HG03432 (cell line): ENCODE measurements at regions not wholly inside any gene's neighbourhood (a gene's known extent, or its start where the extent isn't known, plus 50 kb on each side); places are given as distances from the start of the nearest gene placed in this dataset.

Experiments used
- ATAC-seq: cut with Tn5 transposase; IDR thresholded peaks from one replicate; pipeline ENCODE4 v1.9.1; 2021; ENCODE audit warnings: mild to moderate bottlenecking, moderate library complexity; ENCODE audit not compliant: unreplicated experiment

DNA sequence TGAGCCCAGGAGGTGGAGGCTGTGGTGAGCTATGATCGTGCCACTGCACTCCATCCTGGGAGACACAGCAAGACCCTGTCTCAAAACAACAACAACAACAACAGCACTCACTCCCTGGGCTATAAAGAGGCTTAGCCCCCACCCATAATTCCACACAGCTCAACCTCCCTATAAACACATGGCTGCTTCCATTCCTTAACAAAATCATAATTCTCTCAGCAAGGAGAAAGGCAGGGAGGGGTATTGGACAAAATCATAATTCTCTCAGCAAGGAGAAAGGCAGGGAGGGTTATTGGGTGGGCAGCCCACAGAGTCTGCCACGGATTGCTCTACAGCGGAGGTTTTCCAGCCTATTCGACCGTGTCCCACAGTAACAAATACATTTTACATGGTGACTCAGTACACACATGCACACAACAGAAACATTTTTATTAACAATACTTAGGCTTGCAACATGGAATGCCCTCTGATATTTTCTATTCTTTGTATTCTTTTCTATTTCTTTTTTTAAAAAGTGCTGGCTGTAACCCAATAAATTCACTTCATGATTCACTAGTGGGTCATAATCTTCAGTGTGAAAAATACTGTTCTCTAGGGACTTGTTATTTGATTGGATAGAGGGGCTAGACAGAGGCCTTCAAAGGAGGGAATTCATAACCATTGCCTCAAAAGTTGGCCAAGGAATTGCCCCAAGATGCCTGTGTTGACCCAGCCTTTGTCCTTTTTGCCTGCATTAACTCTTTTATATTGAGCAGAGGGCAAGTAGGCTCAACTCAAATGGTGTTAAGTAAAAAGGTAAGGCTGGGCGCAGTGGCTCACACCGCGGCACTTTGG lies 50.6 kb upstream of the ZMYND8 start:
- no peak for ATAC-seq

DNA sequence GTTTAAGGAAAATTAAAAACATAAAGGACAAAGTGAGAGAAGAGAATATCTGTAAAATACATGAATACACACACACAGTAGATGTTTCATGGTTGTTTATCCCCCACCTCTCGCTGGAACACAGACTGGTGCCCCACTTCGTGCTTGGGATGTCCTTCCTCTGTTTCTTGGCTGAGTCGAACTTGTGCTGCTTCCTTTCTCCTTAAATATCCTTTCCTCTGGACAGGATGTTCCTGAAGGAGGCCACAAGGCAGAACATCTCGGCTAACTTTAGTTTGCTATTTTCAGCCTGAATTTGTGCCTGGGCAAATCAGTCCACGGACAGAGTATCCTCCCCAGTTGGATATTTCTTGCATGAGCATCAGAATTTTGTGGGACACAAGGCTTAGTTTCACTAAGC lies 54.7 kb upstream of the ZMYND8 start:
- no peak for ATAC-seq

DNA sequence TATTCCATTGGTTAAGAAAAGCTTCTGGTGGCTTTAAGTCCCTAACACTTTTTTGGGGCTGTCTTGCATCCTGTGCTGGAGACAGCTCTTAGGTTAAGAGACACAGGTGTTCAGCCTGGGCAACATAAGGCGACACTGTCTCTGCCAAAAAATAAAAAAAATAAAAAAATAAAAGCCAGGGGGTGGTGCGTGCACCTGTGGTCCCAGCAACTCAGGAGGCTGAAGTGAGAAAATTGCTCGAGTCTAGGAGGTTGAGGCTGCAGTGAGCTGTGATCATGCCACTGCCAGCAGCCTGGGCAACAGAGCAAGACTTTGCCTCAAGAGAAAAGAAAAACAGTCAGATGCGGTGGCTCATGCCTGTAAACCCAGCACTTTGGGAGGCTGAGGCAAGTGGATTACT lies 55.6 kb upstream of the ZMYND8 start:
- ATAC-seq, result no peak

DNA sequence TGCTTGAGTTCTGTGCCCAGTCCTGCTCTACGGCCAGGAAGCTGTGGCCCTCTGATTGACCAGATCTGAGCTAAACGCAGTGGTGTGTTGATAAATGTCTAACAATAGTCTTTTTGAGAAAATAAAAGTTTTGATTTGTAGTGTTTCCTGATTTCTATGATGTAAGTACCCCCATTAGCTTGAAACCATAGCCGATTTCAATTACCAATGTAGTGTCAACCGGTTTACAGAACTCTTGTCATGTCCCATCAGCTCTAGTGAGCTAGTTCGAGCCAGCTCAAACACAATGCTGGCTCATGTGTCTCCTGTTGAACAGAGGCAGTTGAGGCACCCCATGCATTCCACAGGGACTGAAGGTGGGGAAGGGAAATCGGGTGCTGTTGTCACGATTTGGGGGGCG lies 56.7 kb upstream of the ZMYND8 start:
- no peak for ATAC-seq

DNA sequence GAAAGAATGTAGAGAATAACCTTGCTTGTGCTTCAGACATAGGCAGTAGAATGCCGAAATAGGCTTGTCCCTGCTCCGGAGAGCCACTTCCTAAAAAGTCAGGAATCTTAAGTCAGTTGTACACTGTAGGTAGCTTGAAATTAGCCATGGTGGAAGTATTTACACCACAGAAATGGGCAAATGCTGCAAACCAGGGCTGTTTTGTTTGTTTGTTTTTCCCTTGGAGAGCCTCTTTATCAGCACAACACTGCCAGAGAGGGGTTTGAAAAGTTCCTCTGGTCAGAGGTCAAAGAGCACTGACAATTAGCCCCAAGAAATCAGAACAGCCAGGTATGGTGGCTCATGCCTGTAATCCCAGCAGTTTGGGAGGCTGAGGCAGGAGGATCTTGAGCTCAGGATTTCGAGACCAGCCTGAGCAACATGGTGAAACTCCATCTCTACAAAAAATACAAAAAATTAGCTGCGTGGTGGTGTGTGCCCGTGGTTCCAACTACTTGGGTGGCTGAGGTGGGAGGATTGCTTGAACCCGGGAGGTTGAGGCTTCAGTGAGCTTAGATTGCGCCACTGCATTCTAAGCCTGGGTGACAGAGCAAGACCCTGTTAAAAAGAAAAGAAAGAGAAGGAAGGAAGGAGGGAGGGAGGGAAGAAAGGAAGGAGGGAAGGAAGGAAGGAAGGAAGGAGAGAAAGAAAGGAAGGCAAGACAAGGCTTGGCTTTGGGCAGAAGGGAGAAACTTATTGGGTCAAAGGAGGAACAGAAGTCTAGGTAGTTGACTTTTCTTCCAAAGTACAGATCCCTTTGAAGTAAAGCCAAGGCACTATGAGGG lies 61.0 kb upstream of the ZMYND8 start:
- no peak for ATAC-seq

DNA sequence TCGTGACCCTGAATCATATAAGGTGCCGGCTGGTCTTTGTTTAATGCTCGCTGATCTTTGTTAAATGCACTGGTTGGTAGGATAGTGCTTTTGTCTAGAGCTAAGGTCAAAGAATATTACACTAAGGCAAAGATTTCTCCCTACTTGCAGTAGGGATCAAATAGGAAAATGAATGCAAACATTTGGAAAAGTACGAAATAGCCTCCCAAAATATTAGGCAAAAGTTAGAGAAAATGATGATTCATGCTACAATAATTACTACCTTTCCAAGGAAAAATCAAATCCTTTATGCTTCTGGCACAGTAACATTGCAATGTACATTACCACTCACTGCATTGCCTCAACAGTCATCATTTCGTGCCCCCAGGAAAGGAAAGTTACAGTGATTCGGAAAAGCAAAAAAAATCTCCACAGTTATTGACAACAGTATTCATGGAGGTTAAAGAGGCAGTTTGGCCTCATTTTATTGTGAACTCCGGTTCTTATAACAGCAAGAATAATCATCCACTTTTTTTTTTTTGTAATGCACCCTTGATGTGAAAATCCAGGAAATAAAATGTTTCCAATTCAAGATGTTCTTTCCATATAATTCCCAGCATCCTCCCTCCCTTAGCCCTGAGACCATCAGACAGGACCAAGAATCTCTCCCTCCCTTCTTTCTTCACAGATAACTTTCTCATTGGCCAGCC lies 61.7 kb upstream of the ZMYND8 start:
- no peak for ATAC-seq

DNA sequence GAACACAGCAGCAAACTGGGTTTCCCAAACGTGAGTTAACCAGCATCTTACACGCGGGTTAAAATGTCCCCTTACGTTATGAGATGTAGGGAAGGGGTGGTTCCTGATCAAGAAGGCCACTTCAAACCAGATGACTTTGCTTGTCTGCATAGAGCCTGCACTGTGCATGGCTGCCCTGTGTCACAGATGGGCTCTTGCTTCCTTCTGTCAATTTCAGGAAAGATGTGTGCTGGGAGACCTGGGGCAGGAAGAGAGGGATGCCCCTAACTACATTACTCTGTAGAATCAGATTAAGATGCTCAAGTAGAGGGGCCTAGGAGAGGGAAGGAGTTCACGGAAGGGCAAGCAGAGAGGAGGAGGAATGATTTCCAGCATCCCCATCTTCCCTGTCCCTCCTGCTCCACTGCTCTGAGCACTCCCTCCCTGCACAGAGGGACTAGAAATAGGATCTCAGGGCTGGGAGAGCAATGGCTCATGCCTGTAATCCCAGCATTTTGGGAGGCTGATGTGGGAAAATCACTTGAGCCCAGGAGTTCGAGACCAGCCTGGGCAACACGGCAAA lies 63.5 kb upstream of the ZMYND8 start:
- ATAC-seq, result no peak

DNA sequence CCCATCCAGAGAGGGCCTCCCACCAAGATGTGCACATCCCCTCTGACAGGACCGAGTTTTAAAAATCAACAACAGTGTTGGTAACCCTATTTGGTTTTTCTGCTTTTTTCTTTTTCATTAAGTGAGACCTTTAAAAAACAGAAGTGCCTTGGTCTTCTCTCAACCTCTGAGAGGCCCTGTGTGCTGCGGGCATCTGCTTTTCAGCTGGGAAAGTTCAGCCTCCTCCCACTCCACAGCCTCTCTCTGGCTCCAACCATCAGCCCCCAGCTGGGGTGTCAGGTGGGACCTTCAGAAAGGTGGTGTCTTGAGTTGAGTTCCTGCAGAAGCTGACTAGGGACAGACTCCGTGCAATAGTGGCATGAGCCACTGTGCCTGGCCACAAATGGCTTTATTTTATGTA lies 64.6 kb upstream of the ZMYND8 start:
- no peak for ATAC-seq

DNA sequence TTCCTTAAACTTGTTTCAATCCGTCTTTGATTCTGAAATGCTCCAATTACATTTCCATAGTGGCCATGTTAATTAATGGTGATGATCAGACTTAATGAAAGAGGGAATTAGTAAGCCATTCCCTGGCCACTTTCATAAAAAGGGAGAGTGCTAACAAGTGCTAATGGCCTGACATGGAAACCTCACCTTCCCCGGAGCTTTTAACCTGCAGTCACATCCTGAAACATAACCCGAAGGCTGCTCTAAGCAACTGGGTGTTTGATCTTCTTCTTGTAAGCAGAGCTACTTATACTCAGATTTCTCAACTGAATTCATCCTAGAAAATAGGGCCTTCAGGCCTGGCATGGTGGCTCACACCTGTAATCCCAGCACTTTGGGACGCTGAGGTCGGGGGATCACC lies 67.1 kb upstream of the ZMYND8 start:
- no peak for ATAC-seq

DNA sequence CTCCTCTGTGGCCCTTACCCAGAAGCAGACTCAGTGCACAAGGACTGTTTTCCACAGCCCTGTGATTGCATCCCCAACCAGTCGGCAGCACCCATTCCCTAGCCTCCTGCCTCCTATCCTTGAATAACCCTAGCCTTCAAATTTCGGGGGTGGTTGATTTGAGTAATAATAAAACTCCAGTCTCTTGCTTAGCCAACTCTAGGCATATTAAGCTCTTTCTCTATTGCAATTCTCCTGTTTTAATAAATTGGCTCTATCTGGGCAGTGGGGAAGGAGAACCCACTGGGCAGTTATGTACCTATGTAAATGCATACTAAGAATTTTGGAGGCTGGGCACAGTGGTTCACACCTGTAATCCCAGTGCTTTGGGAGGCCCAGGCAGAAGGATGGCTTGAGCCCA lies 70.6 kb upstream of the ZMYND8 start:
- ATAC-seq, result no peak

DNA sequence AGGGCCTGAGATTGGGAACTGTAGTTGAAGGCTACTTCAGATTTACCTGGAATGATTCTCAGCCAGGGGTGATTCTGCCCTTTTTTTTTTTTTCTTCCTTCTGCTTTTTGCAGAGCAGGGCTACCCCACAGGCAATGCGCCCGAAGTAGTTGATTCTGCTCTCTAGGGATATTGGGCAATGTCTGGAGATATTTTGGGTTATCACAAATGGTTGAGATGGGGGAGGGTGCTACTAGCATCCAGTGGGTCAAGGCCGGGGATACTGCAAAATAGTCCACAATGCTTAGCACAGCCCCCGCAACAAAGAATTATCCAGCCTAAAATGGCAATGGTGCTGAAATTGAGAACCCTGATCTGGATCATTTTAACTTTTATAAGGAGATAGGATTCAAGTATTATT lies 71.2 kb upstream of the ZMYND8 start:
- no peak for ATAC-seq

DNA sequence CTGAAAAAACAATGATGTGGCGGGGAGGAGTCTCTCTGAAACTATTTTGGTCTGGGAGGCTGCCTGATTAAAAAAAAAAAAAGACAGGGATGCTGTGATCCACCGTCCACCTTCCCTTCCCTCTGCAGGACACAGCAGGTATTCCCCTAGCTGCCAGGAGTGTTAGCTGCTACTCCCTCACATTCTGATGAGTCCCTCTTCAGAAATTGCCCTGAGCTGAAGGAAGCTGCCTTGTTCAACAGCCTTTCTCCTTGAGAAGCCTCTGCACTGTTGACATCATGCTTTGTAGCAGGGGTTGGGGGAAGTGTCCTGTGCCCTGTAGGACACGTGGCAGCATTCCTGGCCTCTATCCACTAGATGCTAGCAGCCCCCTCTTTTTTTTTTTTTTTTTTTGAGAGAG lies 71.7 kb upstream of the ZMYND8 start:
- no peak for ATAC-seq

DNA sequence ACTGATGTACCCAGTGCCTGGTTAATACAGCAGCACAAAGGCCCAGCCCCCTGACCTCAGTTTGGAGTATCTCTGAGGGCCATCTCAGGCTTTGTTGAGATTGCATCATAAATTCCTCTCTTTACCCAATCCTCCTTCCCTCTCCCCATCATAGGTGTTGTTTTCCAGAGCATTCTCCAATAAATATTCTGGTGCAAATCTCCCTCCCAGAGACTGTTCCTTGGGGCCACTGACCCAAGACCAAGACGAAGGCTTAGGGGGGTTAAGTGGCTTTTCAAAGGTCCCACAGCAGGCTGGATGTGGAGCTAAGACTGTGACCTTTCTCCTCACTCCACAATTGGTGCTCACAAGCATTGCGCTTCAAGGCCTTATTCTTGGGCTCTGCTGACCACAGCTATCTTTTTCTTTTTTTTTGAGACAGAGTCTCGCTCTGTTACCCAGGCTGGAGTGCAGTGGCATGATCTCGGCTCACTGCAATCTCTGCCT lies 72.4 kb upstream of the ZMYND8 start:
- ATAC-seq, result no peak

DNA sequence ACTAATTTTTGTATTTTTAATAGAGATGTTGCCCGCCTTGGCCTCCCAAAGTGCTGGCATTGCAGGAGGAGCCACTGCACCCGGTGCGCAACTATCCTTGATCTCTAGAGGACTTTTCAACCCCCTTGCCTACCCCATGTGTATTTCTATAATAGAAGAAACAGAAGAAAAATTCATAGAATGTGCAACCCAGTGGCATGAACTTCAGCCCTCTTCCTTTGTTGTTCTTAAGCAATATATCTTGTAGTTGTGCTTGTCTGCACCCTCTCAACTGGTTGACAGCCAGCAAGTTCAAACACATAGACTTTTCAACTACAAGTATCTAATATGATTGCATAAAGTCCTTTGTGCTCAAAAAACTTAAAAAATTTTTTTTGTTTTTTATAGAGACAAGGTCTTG lies 72.3 kb upstream of the NCOA3 start:
- no peak for ATAC-seq

DNA sequence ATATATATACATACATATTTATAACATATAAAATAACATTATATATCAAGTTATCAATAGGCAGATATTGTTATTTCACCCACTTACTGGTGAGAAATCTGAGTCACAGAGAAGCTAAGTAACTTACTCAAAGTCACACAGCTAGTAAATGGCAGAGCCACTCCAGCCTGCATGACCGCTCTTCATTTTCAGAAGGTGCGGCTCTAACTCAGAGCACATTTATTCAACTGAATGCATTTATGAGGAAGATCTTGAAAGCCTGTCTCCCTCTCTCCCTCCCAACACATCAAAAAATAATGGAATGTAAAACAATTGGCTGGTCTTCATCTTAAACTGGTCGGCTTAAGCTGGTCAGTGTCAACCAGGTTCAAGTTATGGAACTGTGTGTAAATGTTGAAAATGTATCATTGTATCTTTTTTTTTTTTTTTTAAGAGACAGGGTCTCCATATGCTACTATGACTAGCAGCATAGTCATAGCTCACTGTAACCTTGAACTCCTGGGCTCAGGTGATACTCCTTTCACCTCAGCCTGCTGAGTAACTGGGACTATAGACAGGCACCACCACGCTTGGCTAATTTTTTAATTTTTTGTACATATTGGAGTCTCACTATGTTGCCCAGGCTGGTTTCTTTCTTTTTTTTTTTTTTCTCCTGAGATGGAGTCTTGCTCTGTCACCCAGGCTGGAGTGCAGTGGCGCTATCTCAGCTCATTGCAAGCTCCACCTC lies 70.7 kb upstream of the NCOA3 start:
- no peak for ATAC-seq

DNA sequence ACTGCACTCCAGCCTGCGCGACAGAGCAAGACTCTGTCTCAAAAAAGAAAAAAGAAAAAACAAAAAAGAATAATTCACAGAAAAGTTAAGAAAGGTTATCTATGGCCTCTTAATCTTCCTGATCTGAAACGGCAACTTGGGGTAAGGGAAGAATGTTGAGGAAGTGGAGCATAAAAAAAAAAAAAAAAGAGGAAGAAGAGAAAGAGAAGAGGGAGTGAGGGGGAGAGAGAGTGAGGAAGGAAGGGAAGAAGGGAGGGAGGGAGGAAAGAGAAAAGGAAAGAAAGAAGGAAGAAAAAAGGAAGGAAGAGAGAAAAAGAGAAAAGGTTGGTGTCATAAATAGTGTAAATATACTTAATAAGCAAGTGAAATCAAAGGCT lies 68.9 kb upstream of the NCOA3 start:
- no peak for ATAC-seq

DNA sequence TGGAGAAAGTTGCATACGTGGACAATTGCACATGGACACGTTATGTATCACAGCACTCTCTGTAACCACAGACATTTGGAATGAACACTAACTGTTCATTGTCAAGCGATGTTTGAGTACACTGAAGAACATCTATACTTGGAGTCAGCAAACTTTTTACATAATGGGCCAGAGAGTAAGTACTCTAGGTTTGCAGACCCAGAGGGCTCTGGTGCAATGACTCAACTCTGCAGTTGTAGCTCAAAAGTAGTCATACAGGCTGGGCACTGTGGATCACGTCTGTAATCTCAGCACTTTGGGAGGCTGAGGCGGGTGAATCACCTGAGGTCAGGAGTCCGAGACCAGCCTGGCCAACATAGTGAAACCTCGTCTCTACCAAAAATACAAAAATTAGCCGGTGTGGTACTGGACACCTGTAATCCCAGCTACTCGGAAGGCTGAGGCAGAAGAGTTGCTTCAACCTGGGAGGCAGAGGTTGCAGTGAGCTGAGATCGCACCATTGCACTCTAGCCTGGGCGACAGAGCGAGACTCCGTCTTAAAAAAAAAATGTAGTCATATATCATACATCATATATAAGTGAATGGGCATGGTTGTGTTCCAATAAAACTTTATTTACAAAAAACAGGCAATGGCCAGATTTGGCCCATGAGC lies 67.4 kb upstream of the NCOA3 start:
- peak; percentile 45 for ATAC-seq

DNA sequence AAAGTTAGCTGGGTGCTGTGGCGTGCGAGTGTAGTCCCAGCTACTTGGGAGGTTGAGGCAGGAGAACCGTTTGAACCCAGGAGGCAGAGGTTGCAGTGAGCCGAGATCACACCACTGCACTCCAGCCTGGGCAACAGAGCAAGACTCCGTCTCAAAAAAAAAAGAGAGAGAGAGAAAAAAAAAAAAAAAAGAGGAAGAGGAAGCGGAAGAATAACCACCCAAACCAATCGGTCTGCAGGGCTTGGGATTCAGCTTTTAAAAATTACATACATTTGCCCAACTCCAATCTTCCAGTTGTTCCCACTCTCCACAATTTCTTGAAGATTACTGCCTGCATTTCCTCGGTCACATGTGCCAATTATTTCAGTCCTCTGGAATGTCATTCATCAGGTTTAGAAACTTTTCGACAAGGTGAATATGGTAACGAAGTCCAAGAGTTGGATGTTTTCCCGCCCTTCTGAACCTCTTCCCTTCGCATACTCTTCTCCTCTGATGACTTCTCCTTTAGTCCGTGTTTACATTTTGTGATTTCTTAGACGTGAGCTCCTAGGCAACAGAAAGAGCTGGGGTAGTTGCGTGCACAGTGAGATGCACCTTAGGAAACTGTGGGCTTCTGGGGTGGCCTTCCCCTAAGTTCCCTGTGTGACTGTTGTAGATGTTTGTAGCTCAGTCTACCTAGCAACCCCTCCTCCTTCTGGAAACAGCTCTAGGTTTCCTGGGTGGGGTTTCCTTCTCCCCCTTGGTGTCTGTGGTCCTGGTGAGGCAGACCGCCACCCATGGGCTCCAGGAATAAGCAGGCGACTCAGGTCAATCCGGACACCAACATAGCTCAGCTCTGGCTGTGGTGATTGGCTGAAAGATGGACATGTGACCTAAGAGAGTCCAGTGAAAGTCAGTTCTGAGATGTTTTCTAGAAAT lies 63.0 kb upstream of the NCOA3 start:
- ATAC-seq, result peak; percentile 53
